HG03196 (cell line): ENCODE measurements at regions not wholly inside any gene's neighbourhood (a gene's known extent, or its start where the extent isn't known, plus 50 kb on each side); places are given as distances from the start of the nearest gene placed in this dataset.
"Not testable (repeated sequence)": the region's sequence is repeated elsewhere in the genome, so short reads cannot be mapped to it uniquely, and the experiment has no call there.

Experiments used
- ATAC-seq: cut with Tn5 transposase; IDR thresholded peaks from one replicate; pipeline ENCODE4 v1.9.1; 2021; ENCODE audit not compliant: unreplicated experiment

- ATAC-seq, result no peak
These were observed 230.5 kb downstream of the ATPSCKMT start for GRCh38 chr5:10019236-10019635.

DNA sequence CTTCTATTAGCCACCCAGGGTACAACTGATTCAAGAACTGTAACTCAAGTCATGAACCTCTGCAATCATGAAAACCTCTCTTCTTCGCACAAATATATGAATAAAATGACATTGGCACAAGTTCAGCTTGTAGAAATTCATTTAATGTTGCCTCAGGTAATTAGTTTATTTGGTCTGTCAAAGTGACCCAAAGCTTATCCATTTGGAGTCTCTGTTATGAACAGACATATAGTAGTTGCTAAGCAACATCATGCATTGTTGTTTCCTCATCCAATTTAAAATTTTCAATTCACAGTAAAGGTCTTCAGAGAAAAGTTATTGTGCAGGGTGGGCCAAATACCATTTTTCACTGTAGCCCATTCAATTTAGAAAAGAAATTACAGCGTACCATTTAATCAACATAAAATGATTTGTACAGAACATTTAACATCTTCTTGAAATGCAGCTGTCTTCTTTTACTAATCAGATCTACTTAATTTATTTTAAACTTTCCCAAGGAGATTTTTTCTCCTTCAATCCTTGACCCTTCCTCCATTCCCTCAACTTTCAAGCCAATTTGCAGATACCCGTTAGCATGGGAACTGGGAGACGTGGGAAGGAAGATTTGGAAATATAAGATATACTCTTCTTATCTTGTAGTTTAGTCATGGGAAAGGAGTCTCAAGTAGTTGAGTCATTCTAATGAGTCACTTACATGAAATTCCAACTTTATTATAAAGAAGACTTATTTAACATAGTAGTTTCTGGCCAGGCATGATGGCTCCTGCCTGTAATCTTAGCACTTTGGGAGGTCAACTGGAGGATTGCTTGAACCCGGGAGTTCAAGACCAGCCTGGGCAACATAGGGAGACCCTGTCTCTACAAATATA lies 231.3 kb downstream of the ATPSCKMT start:
- ATAC-seq, result no peak

GRCh38 chr5:10017786-10018185 lies 231.9 kb downstream of the ATPSCKMT start:
- no peak for ATAC-seq

DNA sequence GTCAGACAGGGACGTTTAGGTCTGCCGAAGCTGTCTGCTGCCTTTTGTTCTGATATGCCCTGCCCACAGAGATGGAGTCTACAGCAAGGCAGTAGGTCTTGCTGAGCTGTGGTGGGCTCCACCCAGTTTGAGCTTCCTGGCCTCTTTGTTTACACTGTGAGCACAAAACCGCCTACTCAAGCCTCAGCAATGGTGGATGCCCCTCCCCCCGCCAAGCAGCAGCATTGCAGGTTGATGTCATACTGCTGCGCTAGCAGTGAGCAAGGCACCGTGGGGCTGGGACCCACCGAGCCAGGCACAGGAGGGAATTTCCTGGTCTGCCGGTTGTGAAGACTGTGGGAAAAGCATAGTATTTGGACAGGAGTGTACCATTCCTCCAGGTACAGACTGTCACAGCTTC lies 233.1 kb downstream of the ATPSCKMT start:
- not testable (repeated sequence) for ATAC-seq

DNA sequence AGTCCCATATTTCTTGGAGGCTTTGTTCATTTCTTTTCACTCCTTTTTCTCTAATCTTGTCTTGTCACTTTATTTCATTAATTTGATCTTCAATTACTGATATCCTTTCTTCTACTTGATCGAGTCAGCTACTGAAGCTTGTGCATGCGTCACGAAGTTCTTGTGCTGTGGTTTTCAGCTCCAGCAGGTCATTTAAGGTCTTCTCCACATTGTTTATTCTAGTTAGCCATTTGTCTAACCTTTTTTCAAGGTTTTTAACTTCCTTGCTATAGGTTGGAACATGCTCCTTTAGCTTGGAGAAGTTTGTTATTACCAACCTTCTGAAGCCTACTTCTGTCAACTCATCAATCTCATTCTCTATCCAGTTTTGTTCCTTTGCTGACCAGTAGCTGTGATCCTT lies 234.0 kb downstream of the ATPSCKMT start:
- not testable (repeated sequence) for ATAC-seq

GRCh38 chr5:10009802-10010201 lies 239.9 kb downstream of the ATPSCKMT start:
- ATAC-seq, result no peak

DNA sequence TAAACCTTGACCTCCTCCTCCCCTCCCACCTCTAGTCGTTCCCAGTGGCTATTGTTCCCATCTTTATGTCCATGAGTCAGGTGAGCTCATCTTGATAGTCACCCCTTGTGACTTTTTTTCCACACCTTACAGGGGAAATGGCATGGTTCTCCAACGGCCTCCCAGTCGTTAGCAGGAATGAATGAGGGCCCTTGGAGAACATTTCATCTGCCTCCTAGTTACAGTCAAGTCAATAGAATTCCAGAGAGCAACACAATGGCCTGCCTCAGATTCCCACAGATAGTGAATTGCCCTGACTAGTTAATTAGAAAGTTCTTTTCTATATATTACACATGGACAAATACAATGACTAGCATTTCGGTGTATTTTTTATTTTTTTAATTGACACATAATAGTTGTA lies 262.6 kb downstream of the ATPSCKMT start:
- no peak for ATAC-seq

GRCh38 chr5:9977070-9977469 lies 272.6 kb downstream of the ATPSCKMT start:
- ATAC-seq, result no peak

DNA sequence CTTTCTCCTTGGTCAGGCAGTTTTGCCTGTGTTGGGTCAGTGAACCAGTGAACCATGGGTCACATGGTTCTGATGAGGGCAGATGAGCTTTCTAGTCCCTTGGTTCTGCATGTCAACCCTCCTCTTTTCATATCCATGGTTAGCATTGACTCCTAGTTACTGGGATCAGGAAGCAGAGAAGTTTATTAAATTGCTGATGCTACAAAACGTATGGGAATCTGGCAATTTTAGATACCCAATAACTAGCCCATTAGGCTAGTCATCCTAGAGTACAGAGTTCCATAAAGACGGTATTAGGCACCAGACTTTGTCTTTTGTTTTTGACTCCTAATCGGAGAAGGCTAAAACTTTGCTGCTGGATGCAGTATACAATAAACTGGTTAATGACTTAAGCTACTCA lies 273.1 kb downstream of the ATPSCKMT start:
- ATAC-seq, result no peak

GRCh38 chr5:9972059-9972458 lies 277.6 kb downstream of the ATPSCKMT start:
- ATAC-seq, result no peak

GRCh38 chr5:9971301-9971700 lies 278.4 kb downstream of the ATPSCKMT start:
- ATAC-seq, result no peak

DNA sequence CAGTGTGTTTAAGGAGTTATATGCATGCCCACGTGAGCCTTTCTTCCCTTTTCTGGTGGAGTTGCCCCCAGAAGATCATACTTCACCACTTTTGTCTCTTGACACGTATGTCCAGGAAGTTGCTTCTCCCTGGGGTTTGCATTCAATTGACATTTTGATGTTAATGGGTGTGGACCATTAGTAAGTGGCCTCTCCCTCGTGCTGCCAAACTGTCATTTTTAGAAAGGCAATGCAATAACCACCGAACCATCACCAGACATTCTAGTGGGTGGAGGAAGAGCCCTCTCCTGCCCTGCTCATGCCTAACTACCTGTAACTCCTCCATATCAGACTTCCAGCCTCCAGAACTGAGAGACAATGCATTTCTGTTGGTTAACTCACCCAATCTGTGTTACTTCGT lies 290.8 kb downstream of the ATPSCKMT start:
- ATAC-seq, result no peak

- no peak for ATAC-seq
These were observed 292.5 kb downstream of the ATPSCKMT start for GRCh38 chr5:9957214-9957613.

- no peak for ATAC-seq
These were observed 293.0 kb downstream of the ATPSCKMT start for GRCh38 chr5:9956725-9957124.

DNA sequence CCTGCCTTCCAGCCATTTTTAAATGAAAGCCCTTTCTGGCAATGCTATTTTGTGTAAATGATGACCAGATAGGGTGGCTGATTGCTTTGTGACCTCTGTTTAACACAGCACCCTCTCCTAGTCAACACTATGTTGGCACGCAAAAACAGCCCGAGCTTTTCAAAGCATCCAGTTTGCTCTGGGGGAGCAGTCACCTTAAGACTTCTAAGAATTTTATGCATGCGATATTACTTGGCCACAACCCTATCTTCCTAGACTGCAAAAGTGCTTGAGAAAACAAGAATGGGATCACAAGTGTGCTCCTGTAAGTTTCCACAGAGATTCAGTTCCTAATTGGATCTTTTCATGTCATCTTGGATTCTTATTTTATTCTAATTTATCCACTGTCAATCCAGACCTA lies 294.1 kb downstream of the ATPSCKMT start:
- no peak for ATAC-seq

DNA sequence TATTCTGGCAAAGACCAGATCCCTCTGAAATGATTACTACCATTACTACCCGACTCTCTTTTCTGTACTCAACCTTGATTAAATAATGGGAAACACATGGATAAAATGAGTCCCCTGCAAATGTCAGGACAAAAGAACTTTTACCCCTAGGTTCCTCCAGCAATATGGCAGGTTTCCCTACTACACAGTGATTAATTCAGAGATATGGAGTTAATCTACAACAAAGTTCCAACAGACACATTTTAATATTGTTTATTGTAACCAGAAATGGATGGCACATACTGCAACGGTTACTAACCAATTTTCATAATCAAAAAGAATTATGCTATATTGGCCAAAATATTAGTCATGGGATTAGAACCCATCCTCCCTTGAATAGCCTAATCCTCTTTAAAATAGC lies 294.8 kb downstream of the ATPSCKMT start:
- no peak for ATAC-seq

GRCh38 chr5:9953691-9954090 lies 296.0 kb downstream of the ATPSCKMT start:
- no peak for ATAC-seq

- no peak for ATAC-seq
These were observed 297.7 kb downstream of the ATPSCKMT start for GRCh38 chr5:9951865-9952516.

DNA sequence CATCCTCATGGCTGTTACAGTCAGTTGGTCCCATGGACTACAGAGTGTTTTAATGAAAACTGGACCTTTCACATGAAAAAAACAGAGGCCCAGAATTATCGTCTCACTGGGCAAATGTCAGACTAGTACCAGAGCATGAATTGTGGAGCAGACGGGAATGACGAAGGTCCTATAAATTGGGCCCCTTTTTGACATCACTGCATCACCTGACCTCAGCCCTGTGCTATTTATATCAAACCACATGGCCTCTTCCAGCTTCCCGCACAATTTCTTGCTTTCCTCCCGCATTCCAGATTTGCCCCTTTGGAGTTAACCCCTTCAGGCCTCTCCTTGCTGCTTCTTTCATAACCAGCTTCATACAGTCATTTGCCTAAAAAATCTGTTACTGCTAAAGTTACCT lies 301.7 kb downstream of the ATPSCKMT start:
- no peak for ATAC-seq

GRCh38 chr5:9947225-9947714 lies 302.4 kb downstream of the ATPSCKMT start:
- no peak for ATAC-seq

DNA sequence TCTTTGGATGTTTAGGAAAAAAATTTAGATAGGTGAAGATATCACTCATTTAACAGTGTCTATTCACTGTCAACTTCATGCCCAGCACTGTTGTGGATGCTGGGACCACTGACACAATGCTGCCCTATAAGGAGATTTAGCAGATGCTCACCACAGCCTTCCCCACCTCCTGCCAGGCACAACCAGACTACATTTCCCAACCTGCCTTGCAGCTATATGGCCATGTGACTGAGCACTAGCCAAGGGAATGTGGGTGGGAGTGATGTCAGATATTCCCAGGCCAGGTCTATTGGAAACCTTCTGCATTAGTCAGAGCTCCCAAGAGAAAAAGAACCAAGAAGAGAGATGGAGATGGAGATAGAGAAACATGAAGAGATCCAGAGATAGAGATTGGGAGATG lies 302.6 kb upstream of the TAS2R1 start:
- ATAC-seq, result no peak

- ATAC-seq, result no peak
These were observed 300.0 kb upstream of the TAS2R1 start for GRCh38 chr5:9930156-9930555.
